ENCODE measurements at regions not wholly inside any gene's neighbourhood (a gene's known extent, or its start where the extent isn't known, plus 50 kb on each side); places are given as distances from the start of the nearest gene placed in this dataset.

DNA sequence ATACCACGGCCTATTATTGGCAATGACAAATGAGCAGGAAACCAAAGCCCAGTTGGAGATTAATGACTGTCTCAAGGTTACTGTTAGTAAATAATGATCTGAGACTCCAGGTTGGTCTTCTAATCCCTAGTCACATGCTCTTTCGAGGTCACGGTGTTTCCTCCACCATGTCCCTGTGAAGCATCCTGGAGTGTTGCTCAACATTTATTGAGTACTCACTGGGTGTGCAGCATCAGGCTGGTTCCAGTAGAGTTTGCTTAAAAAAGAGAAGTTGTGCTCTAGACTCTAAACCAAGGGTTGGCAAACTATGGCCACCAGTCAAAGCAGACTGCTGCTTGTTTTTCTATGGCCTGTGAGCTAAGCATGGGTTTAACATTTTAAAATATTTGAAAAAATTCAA lies 263.8 kb upstream of the ATP5MC3 start:
- Histone ChIP-seq H2AFZ (ENCODE audit: low read depth, low read length) (no peak overlapping the region), H3K27me3 (ENCODE audit: control insufficient read depth in 2 of 2, insufficient read depth in 2 of 2, low read length in 2 of 2) (no peaks in the 10 kb centered on the region), H3K4me3 (replicated peaks in 1 of 3; ENCODE audit: insufficient read depth in 1 of 3, low read depth in 1 of 3, low read length in 3 of 3) (no peak overlapping the region), H3K36me3 (ENCODE audit: control insufficient read depth in 2 of 2, extremely low read depth in 1 of 2, insufficient read depth in 2 of 2, low read length in 2 of 2) (no peaks in the 10 kb centered on the region), H3K27ac (ENCODE audit: insufficient read depth, low read depth, low read length) (no peak overlapping the region), H3K9me3 (replicated peaks; ENCODE audit: control insufficient read depth, insufficient read depth, low read length) (no peaks in the 10 kb centered on the region), H3K4me1 (ENCODE audit: control insufficient read depth, extremely low read depth, insufficient read depth, low read length) (no peaks in the 10 kb centered on the region), H3K79me2 (ENCODE audit: control insufficient read depth, insufficient read depth, low read length) (no peaks in the 10 kb centered on the region), H4K20me1 (replicated peaks; ENCODE audit: control insufficient read depth, extremely low read depth, insufficient read depth, low read length) (no peaks in the 10 kb centered on the region), H3K9ac (replicated peaks; ENCODE audit: extremely low read depth, insufficient read depth, low read length) (no peak overlapping the region), H3K4me2 (ENCODE audit: insufficient read depth, low read length) (no peak overlapping the region), H3K9me1 (replicated peaks; ENCODE audit: control insufficient read depth, extremely low read depth, insufficient read depth, low read length) (no peaks in the 10 kb centered on the region)
- POLR2A ChIA-PET, result no interaction called here
- no peak for TF ChIP-seq EZH2 (IDR thresholded peaks at IDR 0.05; ENCODE audit: borderline replicate concordance, low read depth, low read length, severe bottlenecking)
- no peak for TF ChIP-seq GATA2 (IDR thresholded peaks at IDR 0.05; ENCODE audit: insufficient read depth, insufficient read length, low read depth, low read length)
- no peak for TF ChIP-seq JUN (IDR thresholded peaks at IDR 0.05; ENCODE audit: borderline replicate concordance, insufficient read depth, insufficient read length, low read depth)
- TF ChIP-seq MYC (IDR thresholded peaks at IDR 0.05; ENCODE audit: low read depth, low read length), result no peak
- TF ChIP-seq POLR2AphosphoS5 (IDR thresholded peaks at IDR 0.05; ENCODE audit: insufficient read depth, low read depth, low read length), result no peak
- TF ChIP-seq, protein P1, sequence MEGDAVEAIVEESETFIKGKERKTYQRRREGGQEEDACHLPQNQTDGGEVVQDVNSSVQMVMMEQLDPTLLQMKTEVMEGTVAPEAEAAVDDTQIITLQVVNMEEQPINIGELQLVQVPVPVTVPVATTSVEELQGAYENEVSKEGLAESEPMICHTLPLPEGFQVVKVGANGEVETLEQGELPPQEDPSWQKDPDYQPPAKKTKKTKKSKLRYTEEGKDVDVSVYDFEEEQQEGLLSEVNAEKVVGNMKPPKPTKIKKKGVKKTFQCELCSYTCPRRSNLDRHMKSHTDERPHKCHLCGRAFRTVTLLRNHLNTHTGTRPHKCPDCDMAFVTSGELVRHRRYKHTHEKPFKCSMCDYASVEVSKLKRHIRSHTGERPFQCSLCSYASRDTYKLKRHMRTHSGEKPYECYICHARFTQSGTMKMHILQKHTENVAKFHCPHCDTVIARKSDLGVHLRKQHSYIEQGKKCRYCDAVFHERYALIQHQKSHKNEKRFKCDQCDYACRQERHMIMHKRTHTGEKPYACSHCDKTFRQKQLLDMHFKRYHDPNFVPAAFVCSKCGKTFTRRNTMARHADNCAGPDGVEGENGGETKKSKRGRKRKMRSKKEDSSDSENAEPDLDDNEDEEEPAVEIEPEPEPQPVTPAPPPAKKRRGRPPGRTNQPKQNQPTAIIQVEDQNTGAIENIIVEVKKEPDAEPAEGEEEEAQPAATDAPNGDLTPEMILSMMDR (IDR thresholded peaks at IDR 0.05; ENCODE audit: extremely low read depth in 1 of 2, insufficient read depth in 1 of 2, low read depth in 1 of 2, low read length in 2 of 2), result no peak
- intact Hi-C loops (cut with micrococcal nuclease) (no loop called here), dilution Hi-C loops (cut with MboI; ENCODE audit: extremely low pct_ligation_motif_present, low sequenced_read_pairs) (no loop called here)
- CTCF ChIA-PET, result no interaction called here
- FAIRE-seq (no peak), DNase-seq (ENCODE audit: low read depth, low spot score) (no peak)
- no TSS peak for BruUV-seq (replicated peaks)

DNA sequence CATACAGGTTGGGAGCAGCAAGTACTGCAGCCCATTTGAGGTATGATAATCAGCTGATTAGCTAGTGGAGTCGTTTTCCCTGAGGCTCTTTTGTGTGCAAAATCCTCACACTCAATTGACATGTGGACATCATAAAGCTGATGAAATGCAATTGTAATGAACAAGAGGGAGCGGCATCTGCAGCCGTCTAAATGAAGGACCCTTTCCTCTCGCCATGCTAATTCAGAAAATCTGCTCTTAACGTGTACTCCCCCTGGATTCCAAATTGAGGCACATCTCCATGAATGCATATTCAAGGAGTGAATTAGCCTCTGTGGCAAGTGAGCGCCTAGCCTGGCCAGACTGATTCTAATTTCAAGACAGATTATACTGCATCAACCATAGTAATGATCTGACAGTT lies 260.9 kb upstream of the ATP5MC3 start:
- intact Hi-C loops (cut with micrococcal nuclease), result no loop called here
- POLR2A ChIA-PET, result no interaction called here
- no TSS peak for BruUV-seq (replicated peaks)

More for the DNA sequence above, 260.9 kb upstream of the ATP5MC3 start:
- H3K36me3 ChIP-seq (ENCODE audit: control insufficient read depth in 2 of 2, extremely low read depth in 1 of 2, insufficient read depth in 2 of 2, low read length in 2 of 2), result no peaks in the 10 kb centered on the region
- DNase-seq (ENCODE audit: low read depth, low spot score) (no peak), FAIRE-seq (no peak)
- TF ChIP-seq JUN (IDR thresholded peaks at IDR 0.05; ENCODE audit: borderline replicate concordance, insufficient read depth, insufficient read length, low read depth) (no peak), MYC (IDR thresholded peaks at IDR 0.05; ENCODE audit: low read depth, low read length) (no peak), POLR2AphosphoS5 (IDR thresholded peaks at IDR 0.05; ENCODE audit: insufficient read depth, low read depth, low read length) (no peak), FOS (IDR thresholded peaks at IDR 0.05; ENCODE audit: borderline replicate concordance, insufficient read depth, low read length) (no peak), POLR2A (IDR thresholded peaks at IDR 0.05; ENCODE audit: low read depth, low read length) (no peak)
- TF ChIP-seq, protein P2, sequence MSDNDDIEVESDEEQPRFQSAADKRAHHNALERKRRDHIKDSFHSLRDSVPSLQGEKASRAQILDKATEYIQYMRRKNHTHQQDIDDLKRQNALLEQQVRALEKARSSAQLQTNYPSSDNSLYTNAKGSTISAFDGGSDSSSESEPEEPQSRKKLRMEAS (IDR thresholded peaks at IDR 0.05; ENCODE audit: insufficient read depth, insufficient read length), result no peak
- TF ChIP-seq, protein P1 (IDR thresholded peaks at IDR 0.05; ENCODE audit: extremely low read depth in 1 of 2, insufficient read depth in 1 of 2, low read depth in 1 of 2, low read length in 2 of 2), result no peak
- H3K9ac ChIP-seq (replicated peaks; ENCODE audit: extremely low read depth, insufficient read depth, low read length), result no peak overlapping the region
- H3K27me3 ChIP-seq (ENCODE audit: control insufficient read depth in 2 of 2, insufficient read depth in 2 of 2, low read length in 2 of 2), result no peaks in the 10 kb centered on the region
- H3K79me2 ChIP-seq (ENCODE audit: control insufficient read depth, insufficient read depth, low read length), result no peaks in the 10 kb centered on the region
- no peak overlapping the region for H2AFZ ChIP-seq (ENCODE audit: low read depth, low read length)
- H3K27ac ChIP-seq (ENCODE audit: insufficient read depth, low read depth, low read length), result no peak overlapping the region
- dilution Hi-C loops (cut with MboI; ENCODE audit: extremely low pct_ligation_motif_present, low sequenced_read_pairs), result no loop called here
- no peak overlapping the region for H3K4me2 ChIP-seq (ENCODE audit: insufficient read depth, low read length)
- no peaks in the 10 kb centered on the region for H3K9me3 ChIP-seq (replicated peaks; ENCODE audit: control insufficient read depth, insufficient read depth, low read length)
- no peaks in the 10 kb centered on the region for H3K9me1 ChIP-seq (replicated peaks; ENCODE audit: control insufficient read depth, extremely low read depth, insufficient read depth, low read length)
- CTCF ChIA-PET, result no interaction called here
- no peaks in the 10 kb centered on the region for H4K20me1 ChIP-seq (replicated peaks; ENCODE audit: control insufficient read depth, extremely low read depth, insufficient read depth, low read length)
- H3K4me1 ChIP-seq (ENCODE audit: control insufficient read depth, extremely low read depth, insufficient read depth, low read length), result no peaks in the 10 kb centered on the region
- H3K4me3 ChIP-seq (replicated peaks in 1 of 3; ENCODE audit: insufficient read depth in 1 of 3, low read depth in 1 of 3, low read length in 3 of 3), result no peak overlapping the region

Data from endothelial cell of umbilical vein (primary cell).